Activated CD4-positive, alpha-beta T cell treated with anti-CD3 and anti-CD28 coated beads, Interleukin-2, amount 10 ng/mL, durations not matched to agents 24 days and 14 days (primary cell): ENCODE measurements at regions not wholly inside any gene's neighbourhood (a gene's known extent, or its start where the extent isn't known, plus 50 kb on each side); places are given as distances from the start of the nearest gene placed in this dataset.

Experiments
- DNase-seq: peaks from one replicate; pipeline ENCODE4 v3.0.0; 2022
- H3K27ac Mint-ChIP-seq: one replicate; pipeline ENCODE4 v1.8.0; 2022; ENCODE audit warnings: mild to moderate bottlenecking, mixed read lengths
- H3K27me3 Mint-ChIP-seq: one replicate; pipeline ENCODE4 v1.8.0; 2022; ENCODE audit warnings: mixed read lengths
- H3K36me3 Mint-ChIP-seq: one replicate; pipeline ENCODE4 v1.8.0; 2022; ENCODE audit warnings: low read depth, mild to moderate bottlenecking, mixed read lengths
- H3K4me1 Mint-ChIP-seq: one replicate; pipeline ENCODE4 v1.8.0; 2021; ENCODE audit warnings: mixed read lengths
- H3K4me3 Mint-ChIP-seq: one replicate; pipeline ENCODE4 v1.8.0; 2022; ENCODE audit warnings: mild to moderate bottlenecking, moderate library complexity, mixed read lengths
- H3K9me3 Mint-ChIP-seq: one replicate; pipeline ENCODE4 v1.8.0; 2021; ENCODE audit warnings: mixed read lengths
- intact Hi-C: fragments of 100-400 bp; cut with micrococcal nuclease; formaldehyde crosslinking; loops from one replicate; pipeline ENCODE4 v1.15.1; 2023

- intact Hi-C loops, result no loop called here
- DNase-seq, result no peak
- no peak overlapping the region for H3K4me3 Mint-ChIP-seq
- H3K4me1 Mint-ChIP-seq, result no peaks in the 10 kb centered on the region
- no peaks in the 10 kb centered on the region for H3K36me3 Mint-ChIP-seq
- no peak overlapping the region for H3K27ac Mint-ChIP-seq
- H3K27me3 Mint-ChIP-seq, result peaks cover 2% of the 10 kb centered on the region
- no peaks in the 10 kb centered on the region for H3K9me3 Mint-ChIP-seq
Observed at GRCh38 chr13:91280801-91281200, 66.7 kb upstream of the MIR17HG start.

- H3K27ac Mint-ChIP-seq, result no peak overlapping the region
- DNase-seq, result no peak
- H3K4me3 Mint-ChIP-seq, result no peak overlapping the region
- no peaks in the 10 kb centered on the region for H3K9me3 Mint-ChIP-seq
- intact Hi-C loops, result no loop called here
- H3K27me3 Mint-ChIP-seq, result peaks cover 2% of the 10 kb centered on the region
- no peaks in the 10 kb centered on the region for H3K36me3 Mint-ChIP-seq
- H3K4me1 Mint-ChIP-seq, result no peaks in the 10 kb centered on the region
Observed at GRCh38 chr13:91284335-91284734, 63.2 kb upstream of the MIR17HG start.

DNA sequence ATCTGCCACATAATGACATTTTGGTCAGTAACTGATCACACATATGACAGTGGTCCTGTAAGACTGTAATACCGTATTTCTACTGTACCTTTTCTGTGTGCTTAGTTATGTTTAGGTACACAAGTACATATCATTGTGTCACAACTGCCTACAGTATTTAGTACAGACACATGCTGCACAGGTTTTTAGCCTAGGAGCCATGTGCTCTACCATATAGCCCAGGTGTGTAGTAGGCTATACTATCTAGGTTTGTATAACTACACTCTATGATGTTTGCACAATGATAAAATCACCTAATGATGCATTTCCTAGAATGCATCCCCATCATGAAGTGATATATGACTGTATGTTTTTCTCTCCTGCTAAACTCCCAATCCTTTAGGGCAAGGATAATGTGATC lies 61.2 kb upstream of the MIR17HG start:
- H3K27ac Mint-ChIP-seq, result no peak overlapping the region
- no peaks in the 10 kb centered on the region for H3K36me3 Mint-ChIP-seq
- no peak for DNase-seq
- no peaks in the 10 kb centered on the region for H3K4me1 Mint-ChIP-seq
- peaks cover 14% of the 10 kb centered on the region for H3K27me3 Mint-ChIP-seq
- intact Hi-C loops, result no loop called here
- no peak overlapping the region for H3K4me3 Mint-ChIP-seq
- no peaks in the 10 kb centered on the region for H3K9me3 Mint-ChIP-seq

DNA sequence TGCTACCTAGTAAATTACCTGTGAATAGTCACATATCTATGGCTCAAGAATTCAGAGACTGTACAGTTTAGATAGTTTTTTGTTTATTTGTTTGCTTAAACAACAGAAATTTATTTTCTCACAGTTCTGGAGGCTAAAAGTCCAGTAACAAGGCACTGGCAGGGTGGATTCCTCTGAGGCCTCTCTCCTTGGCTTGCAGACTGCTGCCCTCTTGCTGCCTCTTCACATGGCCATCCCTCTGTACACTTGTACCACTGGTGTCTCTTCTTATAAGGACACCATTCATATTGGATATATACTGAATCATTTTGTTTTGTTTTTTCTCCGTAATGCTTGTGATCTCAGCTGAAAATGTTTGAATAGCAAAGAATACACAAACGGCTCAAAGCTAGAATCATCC lies 56.4 kb upstream of the MIR17HG start:
- no peaks in the 10 kb centered on the region for H3K9me3 Mint-ChIP-seq
- no peaks in the 10 kb centered on the region for H3K36me3 Mint-ChIP-seq
- intact Hi-C loops, result no loop called here
- H3K4me1 Mint-ChIP-seq, result no peaks in the 10 kb centered on the region
- no peak overlapping the region for H3K4me3 Mint-ChIP-seq
- no peak for DNase-seq
- H3K27ac Mint-ChIP-seq, result no peak overlapping the region
- H3K27me3 Mint-ChIP-seq, result peaks cover 15% of the 10 kb centered on the region

- Mint-ChIP-seq H3K27me3 (peaks cover 18% of the 10 kb centered on the region), H3K4me1 (no peaks in the 10 kb centered on the region), H3K9me3 (no peaks in the 10 kb centered on the region), H3K36me3 (no peaks in the 10 kb centered on the region), H3K27ac (no peak overlapping the region), H3K4me3 (no peak overlapping the region)
- no peak for DNase-seq
- intact Hi-C loops, result no loop called here
Observed at GRCh38 chr13:91292630-91293221, 54.8 kb upstream of the MIR17HG start.

DNA sequence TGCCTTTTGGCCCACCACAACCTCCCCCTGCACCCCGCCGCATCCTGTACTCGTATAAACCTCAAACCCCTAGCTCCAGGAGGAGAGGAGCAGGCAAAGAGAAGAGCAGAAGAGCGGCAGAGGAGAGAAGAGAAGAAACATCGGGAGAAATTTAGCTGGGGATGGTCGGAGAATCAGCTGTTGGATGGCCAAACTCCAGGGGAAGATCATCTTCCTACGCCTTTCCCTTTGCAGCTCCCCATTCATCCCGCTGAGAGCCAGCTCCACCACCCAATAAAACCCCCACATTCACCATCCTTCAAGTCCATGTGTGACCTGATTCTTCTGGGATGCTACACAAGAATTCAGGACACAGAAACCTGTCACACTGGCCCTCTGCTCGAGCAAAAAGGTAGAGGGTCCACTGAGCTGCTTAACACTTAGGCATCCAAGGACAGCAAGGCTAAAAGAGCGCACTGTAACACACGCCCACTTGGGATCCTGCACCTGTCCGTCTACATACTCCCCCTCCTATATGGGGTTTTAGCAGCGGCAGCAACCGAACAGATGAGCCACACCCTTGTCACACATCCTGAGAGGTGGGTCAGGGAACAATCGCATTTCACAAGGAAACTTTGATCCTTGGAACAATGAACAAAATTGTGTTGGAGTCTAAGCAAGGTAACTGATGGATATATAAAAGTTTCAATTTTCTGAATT lies 51.6 kb upstream of the MIR17HG start:
- Mint-ChIP-seq H3K27me3 (peaks cover 10% of the 10 kb centered on the region), H3K27ac (no peak overlapping the region), H3K4me1 (no peaks in the 10 kb centered on the region), H3K36me3 (no peaks in the 10 kb centered on the region), H3K9me3 (no peaks in the 10 kb centered on the region), H3K4me3 (no peak overlapping the region)
- intact Hi-C loops, result no loop called here
- no peak for DNase-seq

- no peaks in the 10 kb centered on the region for H3K4me1 Mint-ChIP-seq
Observed at GRCh38 chr13:91297503-91297902, 50.0 kb upstream of the MIR17HG start.

More at GRCh38 chr13:91297503-91297902, 50.0 kb upstream of the MIR17HG start:
- intact Hi-C loops, result no loop called here
- Mint-ChIP-seq H3K4me3 (no peak overlapping the region), H3K36me3 (no peaks in the 10 kb centered on the region), H3K9me3 (no peaks in the 10 kb centered on the region), H3K27me3 (peaks cover 5% of the 10 kb centered on the region), H3K27ac (no peak overlapping the region)
- DNase-seq, result no peak
